ENCODE measurements at regions not wholly inside any gene's neighbourhood (a gene's known extent, or its start where the extent isn't known, plus 50 kb on each side); places are given as distances from the start of the nearest gene placed in this dataset.

GRCh38 chr3:177828208-177828565 lies 630.9 kb upstream of the TBL1XR1 start:
- peaks cover 64% of the 10 kb centered on the region for H3K4me1 ChIP-seq (ENCODE audit: insufficient read depth, low read length)
- H2AFZ ChIP-seq (ENCODE audit: low read length) = no peak overlapping the region
- ChIA-PET CTCF (ENCODE audit: low intra/inter-chr PET ratio, low total read pairs) (no interaction called here), POLR2A (interaction anchor here (1.2 kb wide), 1 partner anchor 328 kb away, joined by 3 read pairs; no protein-coding TSS in a partner anchor)
- TF ChIP-seq TEAD3 (CRISPR knock-in tag; optimal IDR thresholded peaks at IDR 0.05; ENCODE audit: borderline replicate concordance) = no peak
- no peak for TF ChIP-seq STAT5B (CRISPR knock-in tag; IDR thresholded peaks at IDR 0.05)
- no peak for TF ChIP-seq SP2 (CRISPR knock-in tag; IDR thresholded peaks at IDR 0.05)
- no peak for TF ChIP-seq ZNF557 (CRISPR knock-in tag; IDR thresholded peaks at IDR 0.05)
- no peak for TF ChIP-seq TRIM24 (CRISPR knock-in tag; IDR thresholded peaks at IDR 0.05)
- TF ChIP-seq REL (CRISPR knock-in tag; conservative IDR thresholded peaks at IDR 0.05) = no peak
- no peak for TF ChIP-seq SNAPC5 (CRISPR knock-in tag; IDR thresholded peaks at IDR 0.05; ENCODE audit: borderline replicate concordance)
- no peak for TF ChIP-seq ZHX2 (IDR thresholded peaks at IDR 0.05; ENCODE audit: low read depth)
- TF ChIP-seq ZHX2 (CRISPR knock-in tag; IDR thresholded peaks at IDR 0.05; ENCODE audit: borderline replicate concordance) = no peak
- no peak for TF ChIP-seq MAFK (conservative IDR thresholded peaks at IDR 0.05 in 1 of 2, IDR thresholded peaks at IDR 0.05 in 1 of 2; ENCODE audit: low read length in 2 of 2)
- H3K9ac ChIP-seq (ENCODE audit: insufficient read depth, low read depth, low read length) = peak overlapping the region; percentile 34; the same call in 1 of the 2 replicates
- peak overlapping the region; percentile 66 for H3K4me2 ChIP-seq (ENCODE audit: low read depth, low read length)
- WGBS (ENCODE audit: low lambda C conversion rate) = 44% methylated on average over 1 of the region's 1 CpG
- no peaks in the 10 kb centered on the region for H3K27me3 ChIP-seq (ENCODE audit: control insufficient read depth in 1 of 2, insufficient read depth in 2 of 2, low read length in 2 of 2)
- FAIRE-seq = no peak
- no peak for ATAC-seq
- peak overlapping the region; percentile 70 for H3K27ac ChIP-seq (ENCODE audit: extremely low read length, insufficient read depth, low read length)
- DNase-seq (ENCODE audit: low spot score) = no peak
- intact Hi-C loops (cut with micrococcal nuclease; ENCODE audit: unreplicated experiment) = no loop called here
- no peaks in the 10 kb centered on the region for H4K20me1 ChIP-seq (ENCODE audit: insufficient read depth, low read length)
- H3K9me3 ChIP-seq (ENCODE audit: low read length) = no peaks in the 10 kb centered on the region
- H3K36me3 ChIP-seq (replicated peaks in 1 of 2; ENCODE audit: control insufficient read depth in 1 of 2, insufficient read depth in 2 of 2, low read length in 2 of 2) = no peaks in the 10 kb centered on the region
- no peaks in the 10 kb centered on the region for H3K79me2 ChIP-seq (ENCODE audit: insufficient read depth, low read length)
- BruUV-seq (replicated peaks) = no TSS peak
- H3K4me3 ChIP-seq (replicated peaks in 1 of 3; ENCODE audit: insufficient read depth in 1 of 3, low read depth in 2 of 3, low read length in 3 of 3) = peak overlapping the region in 1 of 3 experiments; percentile 43; a peak in 1 of 6 replicates
- in situ Hi-C loops (cut with HindIII; ENCODE audit: extremely low pct_ligation_motif_present, low pct_unique_long_range_greater_than_20kb) = no loop called here
